ENCODE measurements at regions not wholly inside any gene's neighbourhood (a gene's known extent, or its start where the extent isn't known, plus 50 kb on each side); places are given as distances from the start of the nearest gene placed in this dataset.
"Not testable (repeated sequence)": the region's sequence is repeated elsewhere in the genome, so short reads cannot be mapped to it uniquely, and the experiment has no call there.

- not testable (repeated sequence) for H3K27me3 Mint-ChIP-seq; H3K27ac Mint-ChIP-seq; H3K4me1 Mint-ChIP-seq (ENCODE audit: low read depth); H3K4me3 Mint-ChIP-seq; H3K36me3 Mint-ChIP-seq (ENCODE audit: low read depth); H3K9me3 Mint-ChIP-seq; DNase-seq
These were observed 127.7 kb upstream of the ZC3H12C start for GRCh38 chr11:109965445-109965844.

- not testable (repeated sequence) for H3K4me1 Mint-ChIP-seq (ENCODE audit: low read depth); H3K36me3 Mint-ChIP-seq (ENCODE audit: low read depth); H3K27me3 Mint-ChIP-seq; DNase-seq; H3K27ac Mint-ChIP-seq; H3K9me3 Mint-ChIP-seq; H3K4me3 Mint-ChIP-seq
These were observed 127.3 kb upstream of the ZC3H12C start for GRCh38 chr11:109965926-109966325.

GRCh38 chr11:109967136-109967535 is 126.1 kb upstream of the ZC3H12C start:
- peaks cover 11% of the 10 kb centered on the region for H3K4me1 Mint-ChIP-seq (ENCODE audit: low read depth)

GRCh38 chr11:109968299-109968698 is 124.9 kb upstream of the ZC3H12C start:
- Mint-ChIP-seq H3K27me3 (no peaks in the 10 kb centered on the region), H3K9me3 (no peaks in the 10 kb centered on the region), H3K27ac (no peak overlapping the region), H3K4me3 (no peak overlapping the region), H3K4me1 (ENCODE audit: low read depth) (peaks cover 11% of the 10 kb centered on the region), H3K36me3 (ENCODE audit: low read depth) (no peaks in the 10 kb centered on the region)
- DNase-seq, result no peak

More at GRCh38 chr11:109967136-109967535, 126.1 kb upstream of the ZC3H12C start:
- H3K4me3 Mint-ChIP-seq; DNase-seq; H3K27me3 Mint-ChIP-seq; H3K36me3 Mint-ChIP-seq (ENCODE audit: low read depth); H3K9me3 Mint-ChIP-seq; H3K27ac Mint-ChIP-seq: not testable (repeated sequence)

DNA sequence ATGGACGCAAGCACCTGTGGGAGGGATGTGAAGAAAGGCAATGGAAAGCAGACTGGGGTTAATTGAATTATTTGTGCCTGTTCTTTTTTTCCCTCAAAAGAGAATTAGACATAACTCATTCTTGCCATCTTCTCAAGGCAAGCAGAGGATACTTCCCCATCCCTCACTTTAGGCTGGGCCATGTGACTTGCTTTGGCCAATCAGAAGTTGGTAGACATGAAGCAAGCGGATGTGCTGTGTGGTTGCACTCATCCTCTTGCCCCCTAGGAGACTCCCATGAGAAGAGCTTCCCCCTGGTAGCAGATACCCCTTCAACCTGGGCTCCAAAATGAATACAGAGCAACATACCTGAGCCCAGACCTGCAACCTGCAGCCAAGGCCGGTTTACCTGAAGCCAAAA is 124.4 kb upstream of the ZC3H12C start:
- no peaks in the 10 kb centered on the region for H3K27me3 Mint-ChIP-seq
- no peak overlapping the region for H3K27ac Mint-ChIP-seq
- no peak for DNase-seq
- H3K4me3 Mint-ChIP-seq, result no peak overlapping the region
- peaks cover 11% of the 10 kb centered on the region for H3K4me1 Mint-ChIP-seq (ENCODE audit: low read depth)
- H3K9me3 Mint-ChIP-seq, result no peaks in the 10 kb centered on the region
- no peaks in the 10 kb centered on the region for H3K36me3 Mint-ChIP-seq (ENCODE audit: low read depth)

DNA sequence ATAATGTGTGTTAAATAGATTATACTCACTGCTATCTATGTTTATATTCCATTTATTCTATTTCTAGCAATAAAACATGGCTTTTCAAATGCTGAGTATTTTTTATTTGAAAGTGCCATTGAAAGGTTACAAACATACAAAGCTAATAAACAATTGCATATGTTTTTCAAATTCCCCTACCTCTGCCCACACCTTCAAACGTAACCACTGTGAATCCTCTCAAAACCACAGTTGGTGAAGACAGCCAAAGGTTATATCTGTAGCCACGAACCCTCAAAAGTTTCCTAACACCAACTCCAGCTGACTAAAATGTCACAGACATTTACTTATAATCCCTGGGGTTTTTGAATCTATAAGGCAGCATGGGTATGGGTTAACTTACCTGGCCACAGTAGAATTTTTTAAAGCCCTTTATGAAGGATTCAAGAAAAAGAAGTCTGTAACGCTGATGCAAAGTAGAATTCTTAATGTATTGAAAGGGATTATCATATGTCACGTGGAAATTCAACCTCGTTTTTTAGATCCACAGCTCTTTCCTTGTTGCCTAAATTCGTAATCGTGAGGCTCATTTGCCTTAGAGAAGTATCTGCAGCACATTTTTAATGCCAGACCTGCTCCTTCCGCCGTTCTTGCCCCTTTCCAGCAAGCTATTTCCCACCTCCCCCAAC is 122.5 kb upstream of the ZC3H12C start:
- Mint-ChIP-seq H3K27me3 (no peaks in the 10 kb centered on the region), H3K9me3 (no peaks in the 10 kb centered on the region), H3K4me3 (no peak overlapping the region), H3K27ac (no peak overlapping the region), H3K4me1 (ENCODE audit: low read depth) (peaks cover 11% of the 10 kb centered on the region), H3K36me3 (ENCODE audit: low read depth) (no peaks in the 10 kb centered on the region)
- DNase-seq, result no peak

- Mint-ChIP-seq H3K36me3 (ENCODE audit: low read depth) (no peaks in the 10 kb centered on the region), H3K9me3 (no peaks in the 10 kb centered on the region), H3K4me3 (no peak overlapping the region), H3K27me3 (no peaks in the 10 kb centered on the region), H3K27ac (no peak overlapping the region), H3K4me1 (ENCODE audit: low read depth) (peaks cover 9% of the 10 kb centered on the region)
- DNase-seq, result no peak
These were observed 122.0 kb upstream of the ZC3H12C start for GRCh38 chr11:109971184-109971523.

GRCh38 chr11:109972181-109972715 is 120.9 kb upstream of the ZC3H12C start:
- Mint-ChIP-seq H3K4me3 (no peak overlapping the region), H3K27me3 (no peaks in the 10 kb centered on the region), H3K36me3 (ENCODE audit: low read depth) (no peaks in the 10 kb centered on the region), H3K27ac (no peak overlapping the region), H3K4me1 (ENCODE audit: low read depth) (peaks cover 9% of the 10 kb centered on the region), H3K9me3 (no peaks in the 10 kb centered on the region)
- no peak for DNase-seq

DNA sequence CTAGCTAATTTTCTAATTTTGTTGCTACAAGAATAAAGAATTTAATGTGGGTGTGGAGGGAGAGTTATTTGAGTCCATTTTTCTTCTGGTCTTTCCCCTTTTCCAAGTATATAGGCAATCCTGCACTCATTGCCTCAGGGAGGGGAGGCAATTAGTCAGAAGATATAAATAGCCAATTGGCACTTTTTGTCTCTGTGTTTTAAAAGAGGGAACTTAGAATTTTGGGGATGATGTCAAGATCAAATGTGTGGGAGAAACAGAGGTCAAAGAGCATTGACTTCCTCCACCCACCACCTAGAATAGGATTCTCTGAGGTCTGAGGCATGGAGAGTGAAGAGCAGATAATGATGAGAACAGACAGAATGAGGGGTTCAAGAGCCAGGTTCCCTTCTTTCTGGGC is 120.3 kb upstream of the ZC3H12C start:
- H3K36me3 Mint-ChIP-seq (ENCODE audit: low read depth), result no peaks in the 10 kb centered on the region
- no peaks in the 10 kb centered on the region for H3K9me3 Mint-ChIP-seq
- H3K4me1 Mint-ChIP-seq (ENCODE audit: low read depth), result peaks cover 9% of the 10 kb centered on the region
- no peaks in the 10 kb centered on the region for H3K27me3 Mint-ChIP-seq
- no peak overlapping the region for H3K4me3 Mint-ChIP-seq
- H3K27ac Mint-ChIP-seq, result no peak overlapping the region
- no peak for DNase-seq

DNA sequence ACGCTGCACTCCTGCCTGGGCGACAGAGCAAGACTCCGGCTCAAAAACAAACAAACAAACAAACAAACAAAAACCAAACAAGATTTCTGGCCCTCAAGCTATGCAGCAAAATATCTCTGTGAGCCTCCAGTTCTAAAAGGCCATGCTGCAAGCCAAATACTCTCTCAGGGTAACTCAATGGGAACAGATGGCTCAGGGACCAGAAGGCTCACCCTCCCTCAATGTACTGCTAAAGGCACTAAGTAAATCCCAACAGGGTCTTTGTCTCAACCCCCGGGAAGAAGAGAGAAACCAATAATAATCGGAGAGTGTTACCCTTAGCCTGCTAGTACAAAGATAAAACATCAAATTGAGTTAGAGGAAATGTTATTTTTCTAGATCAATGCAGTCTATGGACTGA is 119.7 kb upstream of the ZC3H12C start:
- Mint-ChIP-seq H3K4me3 (no peak overlapping the region), H3K36me3 (ENCODE audit: low read depth) (no peaks in the 10 kb centered on the region), H3K4me1 (ENCODE audit: low read depth) (peaks cover 9% of the 10 kb centered on the region), H3K9me3 (no peaks in the 10 kb centered on the region), H3K27ac (no peak overlapping the region), H3K27me3 (peaks cover 2% of the 10 kb centered on the region)
- DNase-seq, result no peak

- Mint-ChIP-seq H3K27me3 (peaks cover 2% of the 10 kb centered on the region), H3K4me3 (no peak overlapping the region), H3K4me1 (ENCODE audit: low read depth) (peaks cover 9% of the 10 kb centered on the region), H3K27ac (no peak overlapping the region), H3K36me3 (ENCODE audit: low read depth) (no peaks in the 10 kb centered on the region), H3K9me3 (no peaks in the 10 kb centered on the region)
- no peak for DNase-seq
These were observed 118.7 kb upstream of the ZC3H12C start for GRCh38 chr11:109974523-109974922.

DNA sequence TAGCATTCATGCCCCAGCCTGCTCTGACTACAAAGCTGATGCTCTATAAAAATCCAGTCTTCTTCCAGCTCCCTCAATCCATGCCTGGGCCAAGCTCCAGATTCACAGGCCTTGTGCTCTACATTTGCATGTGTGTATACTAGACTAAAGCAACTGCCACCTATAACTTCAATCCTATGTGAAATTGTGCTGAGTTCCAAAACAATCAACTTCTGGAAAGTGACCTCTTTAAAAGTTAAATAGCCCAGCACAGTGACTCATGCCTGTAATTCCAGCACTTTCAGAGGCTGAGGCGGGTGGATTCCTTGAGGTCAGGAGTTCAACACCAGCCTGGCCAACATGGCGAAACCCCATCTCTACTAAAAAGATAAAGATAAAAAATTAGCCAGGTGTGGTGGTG is 114.3 kb upstream of the ZC3H12C start:
- no peak overlapping the region for H3K27ac Mint-ChIP-seq
- peaks cover 2% of the 10 kb centered on the region for H3K27me3 Mint-ChIP-seq
- H3K4me1 Mint-ChIP-seq (ENCODE audit: low read depth), result peaks cover under 1% of the 10 kb centered on the region
- H3K9me3 Mint-ChIP-seq, result no peaks in the 10 kb centered on the region
- H3K36me3 Mint-ChIP-seq (ENCODE audit: low read depth), result no peaks in the 10 kb centered on the region
- H3K4me3 Mint-ChIP-seq, result no peak overlapping the region
- DNase-seq, result no peak

GRCh38 chr11:109981031-109981636 is 112.1 kb upstream of the ZC3H12C start:
- Mint-ChIP-seq H3K4me1 (ENCODE audit: low read depth) (peaks cover 12% of the 10 kb centered on the region), H3K36me3 (ENCODE audit: low read depth) (no peaks in the 10 kb centered on the region), H3K27me3 (peaks cover 2% of the 10 kb centered on the region), H3K4me3 (no peak overlapping the region), H3K27ac (no peak overlapping the region), H3K9me3 (no peaks in the 10 kb centered on the region)
- no peak for DNase-seq

GRCh38 chr11:109983358-109983757 is 109.8 kb upstream of the ZC3H12C start:
- Mint-ChIP-seq H3K36me3 (ENCODE audit: low read depth) (no peaks in the 10 kb centered on the region), H3K9me3 (no peaks in the 10 kb centered on the region), H3K27ac (no peak overlapping the region), H3K4me3 (no peak overlapping the region), H3K4me1 (ENCODE audit: low read depth) (peaks cover 15% of the 10 kb centered on the region), H3K27me3 (no peaks in the 10 kb centered on the region)
- DNase-seq, result no peak

DNA sequence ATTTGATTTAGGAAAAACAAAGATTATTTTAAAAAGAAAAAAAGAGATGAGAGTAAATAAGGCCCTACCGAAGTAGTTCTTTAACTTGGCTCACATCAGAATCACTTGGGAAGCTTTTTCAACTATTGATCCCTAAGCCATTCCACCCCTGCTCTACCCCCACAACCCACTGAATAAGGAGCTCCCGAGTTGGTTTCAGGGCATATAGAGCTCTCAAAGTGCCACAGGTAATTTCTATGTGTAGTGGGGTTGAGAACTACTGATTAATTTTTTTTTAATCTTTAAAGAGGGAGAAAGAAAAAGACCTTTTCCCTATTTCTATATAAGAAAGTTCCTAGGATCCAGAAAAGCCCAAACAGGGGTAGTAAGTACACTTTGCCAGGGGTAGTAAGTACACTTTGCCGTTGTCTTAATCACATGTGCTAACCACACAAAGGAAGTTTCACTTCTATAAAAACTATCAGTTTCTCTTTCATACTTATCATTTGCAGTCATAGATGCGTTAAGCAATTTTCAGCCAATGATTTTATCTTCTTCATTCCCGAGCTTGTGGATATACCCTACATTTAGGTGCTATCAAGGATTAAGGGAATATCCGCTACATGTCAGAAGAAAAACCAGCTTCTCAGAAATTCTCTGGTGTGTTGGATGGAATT is 108.4 kb upstream of the ZC3H12C start:
- Mint-ChIP-seq H3K4me1 (ENCODE audit: low read depth) (peaks cover 15% of the 10 kb centered on the region), H3K27me3 (no peaks in the 10 kb centered on the region), H3K36me3 (ENCODE audit: low read depth) (no peaks in the 10 kb centered on the region), H3K9me3 (no peaks in the 10 kb centered on the region), H3K4me3 (no peak overlapping the region), H3K27ac (no peak overlapping the region)
- DNase-seq, result no peak

Measured in activated T-cell treated with anti-CD3 and anti-CD28 coated beads, Interleukin-2, amount 50 U/mL, for 24 hours (primary cell).